B cell (primary cell): ENCODE measurements at regions not wholly inside any gene's neighbourhood (a gene's known extent, or its start where the extent isn't known, plus 50 kb on each side); places are given as distances from the start of the nearest gene placed in this dataset.

Experiments
- ATAC-seq: fragments of 200-7000 bp; cut with Tn5 transposase; one replicate; pipeline ENCODE4 v1.10.0; 2021; ENCODE audit warnings: low read depth, mild to moderate bottlenecking, moderate number of reproducible peaks, moderate library complexity
- CTCF ChIA-PET: fragments of 350-600 bp; sonication (Branson Sonifier 250); formaldehyde crosslinking; loops from one replicate; lab custom pipeline; 2021; ENCODE audit warnings: antibody characterized with exemption, inconsistent platforms; lab: Charles Lee
- POLR2A ChIA-PET: fragments of 350-600 bp; sonication (Branson Sonifier 250); formaldehyde crosslinking; loops from one replicate; lab custom pipeline; 2021; ENCODE audit warnings: antibody characterized with exemption; lab: Charles Lee
- DNase-seq: peaks from one replicate; pipeline ENCODE4 v3.0.0; 2013
- H2AFZ ChIP-seq: 2 replicates; pipeline ENCODE4 v1.6.1; 2012; ENCODE audit warnings: mild to moderate bottlenecking, low read depth, low read length; ENCODE audit not compliant: insufficient read depth, poor library complexity, severe bottlenecking
- H3K27ac ChIP-seq, 2 donors: 1 replicate in 1 of 2; 2 replicates in 1 of 2; pipeline ENCODE4 v1.5.1; 2012 to 2013; ENCODE audit warnings: low read length in 2 of 2, mild to moderate bottlenecking in 2 of 2, moderate library complexity in 1 of 2
- H3K27me3 ChIP-seq, 4 experiments: fragments of 200-600 bp in 1 of 4; sonication (generic) in 1 of 4; replicated peaks in 1 of 4; 1 replicate in 2 of 4; 2 replicates in 2 of 4; pipeline versions ENCODE4 v1.6.1 to v1.7.0; 2013 to 2016; ENCODE audit warnings: low read length in 3 of 4, mild to moderate bottlenecking in 2 of 4, mixed read lengths in 1 of 4, moderate library complexity in 1 of 4; ENCODE audit not compliant: insufficient read depth in 4 of 4, control insufficient read depth in 3 of 4; ENCODE audit errors: control extremely low read depth in 1 of 4
- H3K36me3 ChIP-seq, 2 experiments: replicated peaks in 1 of 2; 1 replicate in 1 of 2; 2 replicates in 1 of 2; pipeline versions ENCODE4 v1.6.1 to v1.7.1; 2013; ENCODE audit warnings: low read length in 1 of 2; ENCODE audit not compliant: insufficient read depth in 2 of 2, control insufficient read depth in 1 of 2; ENCODE audit errors: control extremely low read depth in 1 of 2, extremely low read depth in 1 of 2
- H3K4me1 ChIP-seq, 2 donors: fragments of 200-600 bp in 1 of 2; sonication (generic) in 1 of 2; 1 replicate in 1 of 2; 2 replicates in 1 of 2; pipeline versions ENCODE4 v1.5.1 to v1.6.1; 2013 to 2017; ENCODE audit warnings: low read length in 2 of 2; ENCODE audit not compliant: control insufficient read depth in 2 of 2, insufficient read depth in 2 of 2
- H3K4me2 ChIP-seq: replicated peaks from 2 replicates; pipeline ENCODE3; 2012; ENCODE audit warnings: mild to moderate bottlenecking, low read depth, low read length; ENCODE audit not compliant: poor library complexity, severe bottlenecking
- H3K4me3 ChIP-seq, 5 experiments: fragments of 200-600 bp in 1 of 5; sonication (generic) in 1 of 5; 1 replicate in 3 of 5; 2 replicates in 2 of 5; pipeline versions ENCODE4 v1.5.1 to v1.7.0; 2011 to 2016; ENCODE audit warnings: low read length in 4 of 5, mild to moderate bottlenecking in 4 of 5, low read depth in 2 of 5, control low read depth in 1 of 5, moderate library complexity in 1 of 5; ENCODE audit not compliant: insufficient read depth in 1 of 5; ENCODE audit errors: control extremely low read depth in 1 of 5, extremely low read depth in 1 of 5
- H3K79me2 ChIP-seq: fragments of 200-600 bp; sonication (generic); one replicate; pipeline ENCODE4 v1.6.0; 2016; ENCODE audit warnings: low read length; ENCODE audit not compliant: control insufficient read depth, insufficient read depth
- H3K9ac ChIP-seq: fragments of 200-600 bp; sonication (generic); 2 replicates; pipeline ENCODE4 v1.6.1; 2017; ENCODE audit warnings: mild to moderate bottlenecking, low read length, moderate library complexity
- H3K9me3 ChIP-seq, 3 donors: one replicate each; pipeline versions ENCODE4 v1.6.1 to v1.7.1; 2013; ENCODE audit warnings: low read length in 2 of 3; ENCODE audit not compliant: control insufficient read depth in 2 of 3, insufficient read depth in 1 of 3; ENCODE audit errors: control extremely low read depth in 1 of 3
- H4K20me1 ChIP-seq: 2 replicates; pipeline ENCODE4 v1.6.0; 2012; ENCODE audit warnings: mild to moderate bottlenecking, low read length; ENCODE audit not compliant: insufficient read depth, control insufficient read depth, poor library complexity, severe bottlenecking
- H3K27ac Mint-ChIP-seq: one replicate; pipeline ENCODE4 v1.8.0; 2021; ENCODE audit warnings: mixed read lengths
- H3K27me3 Mint-ChIP-seq: one replicate; pipeline ENCODE4 v1.8.0; 2021; ENCODE audit warnings: mixed read lengths
- H3K4me1 Mint-ChIP-seq: one replicate; pipeline ENCODE4 v1.8.0; 2021; ENCODE audit warnings: mixed read lengths
- H3K4me3 Mint-ChIP-seq: one replicate; pipeline ENCODE4 v1.8.0; 2021; ENCODE audit warnings: mixed read lengths
- H3K9me3 Mint-ChIP-seq: one replicate; pipeline ENCODE4 v1.8.0; 2022; ENCODE audit warnings: mixed read lengths; ENCODE audit not compliant: insufficient read depth
- EZH2 ChIP-seq: IDR thresholded peaks from 2 replicates; pipeline ENCODE4 v1.6.1; 2012; ENCODE audit warnings: borderline replicate concordance, low read depth, mild to moderate bottlenecking, moderate library complexity, low read length; ENCODE audit not compliant: insufficient read depth, poor library complexity, severe bottlenecking
- WGBS: methylation state at CpG from one replicate; pipeline ENCODE4 v1.1.5; 2013; ENCODE audit warnings: missing lambda C conversion rate; ENCODE audit not compliant: insufficient coverage; 5-methylcytosine and 5-hydroxymethylcytosine counted together
- intact Hi-C: fragments of 100-400 bp; cut with micrococcal nuclease; formaldehyde crosslinking; loops from one replicate; pipeline ENCODE4 v1.10.0; 2022
- TF ChIP-seq, protein P1 (sequence below): fragments of 200-600 bp; IDR thresholded peaks from one replicate; pipeline ENCODE4 v1.8.0; 2022; ENCODE audit warnings: antibody characterized with exemption, mild to moderate bottlenecking

DNA sequence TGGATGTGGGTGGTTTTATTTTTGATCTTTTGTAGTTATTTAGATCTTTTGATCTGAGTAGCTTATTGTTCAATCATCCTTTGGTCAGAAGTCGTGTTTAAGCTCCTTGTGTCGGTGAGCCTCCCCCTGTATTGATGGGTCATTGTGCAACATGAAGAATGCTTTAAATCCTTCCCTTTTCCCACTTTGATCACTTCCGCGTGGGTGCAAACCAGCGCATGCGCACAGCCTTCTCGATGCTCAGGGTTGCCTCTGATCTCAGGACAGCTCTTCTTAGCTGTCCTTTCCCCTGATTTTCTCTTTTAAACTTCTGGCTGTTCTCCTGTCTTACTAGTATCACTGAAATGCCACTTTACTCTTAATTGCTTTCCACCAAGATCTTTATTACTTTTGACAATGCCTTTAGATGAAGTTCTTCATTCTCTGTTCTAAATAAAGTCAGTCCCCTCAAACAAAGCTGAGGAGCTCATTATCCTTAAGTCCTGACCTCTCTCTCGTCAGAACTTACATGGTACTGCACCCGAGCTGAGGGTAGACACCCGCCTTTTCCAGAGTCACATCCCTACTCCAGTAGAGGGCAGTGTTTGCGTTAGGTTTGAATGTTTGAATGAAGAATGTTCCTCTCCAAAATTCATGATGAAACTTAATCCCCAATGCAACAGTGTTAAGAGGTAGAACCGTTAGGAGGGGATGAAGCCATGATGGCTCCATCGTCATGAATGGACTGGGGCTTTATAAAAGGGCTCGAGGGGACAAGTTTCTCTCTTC lies 547.9 kb upstream of the TMPRSS15 start:
- Mint-ChIP-seq H3K27ac (no peak overlapping the region), H3K4me1 (no peaks in the 10 kb centered on the region), H3K4me3 (no peak overlapping the region), H3K9me3 (no peaks in the 10 kb centered on the region), H3K27me3 (no peaks in the 10 kb centered on the region)
- no peaks in the 10 kb centered on the region for H3K27me3 ChIP-seq
- no peak for TF ChIP-seq EZH2
- TF ChIP-seq, protein P1, sequence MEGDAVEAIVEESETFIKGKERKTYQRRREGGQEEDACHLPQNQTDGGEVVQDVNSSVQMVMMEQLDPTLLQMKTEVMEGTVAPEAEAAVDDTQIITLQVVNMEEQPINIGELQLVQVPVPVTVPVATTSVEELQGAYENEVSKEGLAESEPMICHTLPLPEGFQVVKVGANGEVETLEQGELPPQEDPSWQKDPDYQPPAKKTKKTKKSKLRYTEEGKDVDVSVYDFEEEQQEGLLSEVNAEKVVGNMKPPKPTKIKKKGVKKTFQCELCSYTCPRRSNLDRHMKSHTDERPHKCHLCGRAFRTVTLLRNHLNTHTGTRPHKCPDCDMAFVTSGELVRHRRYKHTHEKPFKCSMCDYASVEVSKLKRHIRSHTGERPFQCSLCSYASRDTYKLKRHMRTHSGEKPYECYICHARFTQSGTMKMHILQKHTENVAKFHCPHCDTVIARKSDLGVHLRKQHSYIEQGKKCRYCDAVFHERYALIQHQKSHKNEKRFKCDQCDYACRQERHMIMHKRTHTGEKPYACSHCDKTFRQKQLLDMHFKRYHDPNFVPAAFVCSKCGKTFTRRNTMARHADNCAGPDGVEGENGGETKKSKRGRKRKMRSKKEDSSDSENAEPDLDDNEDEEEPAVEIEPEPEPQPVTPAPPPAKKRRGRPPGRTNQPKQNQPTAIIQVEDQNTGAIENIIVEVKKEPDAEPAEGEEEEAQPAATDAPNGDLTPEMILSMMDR: no peak
- H3K79me2 ChIP-seq: no peaks in the 10 kb centered on the region
- no peak overlapping the region for H3K27ac ChIP-seq
- ATAC-seq: no peak
- whole genome bisulfite sequencing: 71% methylated on average over 7 of the region's 14 CpGs
- ChIA-PET CTCF (no interaction called here), POLR2A (no interaction called here)
- H3K4me1 ChIP-seq: no peaks in the 10 kb centered on the region
- no peak overlapping the region for H3K9ac ChIP-seq
- no peaks in the 10 kb centered on the region for H4K20me1 ChIP-seq
- peak overlapping the region; percentile 17 for H2AFZ ChIP-seq
- H3K4me2 ChIP-seq: no peak overlapping the region
- H3K36me3 ChIP-seq: no peaks in the 10 kb centered on the region
- no peak overlapping the region for H3K4me3 ChIP-seq
- DNase-seq: peak; percentile 8
- intact Hi-C loops: no loop called here
- H3K9me3 ChIP-seq: peaks cover 0 to 3% (median 0%) of the 10 kb centered on the region in 3 donors

DNA sequence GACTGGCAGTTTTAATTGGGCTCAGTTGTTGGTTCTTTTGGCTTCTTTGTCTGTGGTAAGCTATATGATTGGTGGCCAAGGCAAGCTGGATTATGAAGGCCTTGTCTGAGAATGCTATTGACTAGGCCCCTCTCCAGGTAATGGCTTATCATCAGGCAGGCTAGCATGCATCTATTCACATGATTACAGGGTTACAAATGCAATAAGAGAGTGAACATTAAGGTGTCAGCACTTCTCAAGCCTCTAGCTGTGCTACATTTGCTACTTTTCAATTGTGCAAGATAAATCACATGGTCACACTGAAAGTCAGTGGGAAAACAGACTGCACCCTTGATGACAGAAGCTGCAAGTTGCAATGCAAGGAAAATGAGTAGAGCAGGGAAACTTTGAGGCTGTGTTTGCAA lies 550.9 kb upstream of the TMPRSS15 start:
- Histone ChIP-seq H3K79me2 (no peaks in the 10 kb centered on the region), H3K27me3 (no peaks in the 10 kb centered on the region), H3K9me3 (peaks cover 0 to 3% (median 0%) of the 10 kb centered on the region in 3 donors), H2AFZ (no peak overlapping the region), H3K4me1 (no peaks in the 10 kb centered on the region), H3K27ac (no peak overlapping the region), H3K4me3 (no peak overlapping the region), H3K4me2 (no peak overlapping the region), H3K9ac (no peak overlapping the region), H4K20me1 (no peaks in the 10 kb centered on the region), H3K36me3 (no peaks in the 10 kb centered on the region)
- no peaks in the 10 kb centered on the region for H3K27me3 Mint-ChIP-seq
- CTCF ChIA-PET: no interaction called here
- H3K27ac Mint-ChIP-seq: no peak overlapping the region
- no peaks in the 10 kb centered on the region for H3K9me3 Mint-ChIP-seq
- intact Hi-C loops: no loop called here
- DNase-seq: no peak
- H3K4me1 Mint-ChIP-seq: no peaks in the 10 kb centered on the region
- POLR2A ChIA-PET: no interaction called here
- no peak overlapping the region for H3K4me3 Mint-ChIP-seq
- TF ChIP-seq, protein P1: no peak
- no peak for TF ChIP-seq EZH2
- no peak for ATAC-seq
